ENCODE measurements at regions not wholly inside any gene's neighbourhood (a gene's known extent, or its start where the extent isn't known, plus 50 kb on each side); places are given as distances from the start of the nearest gene placed in this dataset.

DNA sequence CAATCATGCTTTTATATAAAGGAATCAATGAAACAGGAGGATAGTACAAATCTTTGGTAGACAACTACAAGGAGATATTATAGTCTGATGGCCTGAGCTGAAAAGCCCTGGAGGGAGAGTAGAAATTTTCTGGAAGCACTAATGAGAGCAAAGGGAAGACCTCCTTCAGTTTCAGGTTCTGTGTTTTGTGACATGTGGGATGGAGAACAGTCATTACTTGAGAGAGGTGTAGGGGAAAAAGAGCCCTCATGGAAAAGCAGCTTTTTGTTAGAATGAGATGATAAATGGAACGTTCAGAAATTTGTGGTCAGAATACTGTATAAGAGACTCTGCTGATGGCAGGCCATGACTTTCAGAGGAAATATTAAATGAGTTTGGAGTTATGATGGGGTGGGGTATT is 360.6 kb upstream of the MEF2C start:
- no CpG with 5 or more reads among the region's 1 CpG for WGBS, 2 donors (ENCODE audit: extremely low coverage in 2 of 2, insufficient read length in 2 of 2, insufficient replicate concordance in 1 of 2)
- H3K4ac ChIP-seq (ENCODE audit: low read length) = no peak overlapping the region

DNA sequence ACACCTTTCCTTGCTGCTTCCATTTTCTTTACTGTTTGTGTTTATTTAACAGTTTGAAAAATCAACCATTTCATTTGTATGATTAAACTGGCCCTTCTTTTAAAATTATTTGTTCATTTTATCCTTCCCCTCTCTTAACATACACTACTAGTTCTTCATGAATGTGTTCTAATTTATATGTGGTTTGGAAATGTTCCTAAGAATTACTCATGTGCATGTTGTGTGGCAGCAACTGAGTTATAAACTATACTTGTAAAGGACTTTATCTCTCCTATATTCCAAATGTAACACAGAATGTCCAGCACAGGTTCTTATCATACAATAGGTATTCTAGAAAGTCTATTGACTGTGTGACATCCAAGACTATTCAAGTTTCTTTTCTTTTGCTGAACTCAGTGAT is 358.2 kb upstream of the MEF2C start:
- Histone ChIP-seq H2AK5ac (ENCODE audit: low read depth, low read length) (no peak overlapping the region), H2BK5ac (ENCODE audit: low read length) (no peak overlapping the region), H3K9me3 (replicated peaks in 1 of 2; ENCODE audit: control insufficient read depth in 2 of 2, insufficient read depth in 1 of 2, low read depth in 1 of 2, low read length in 2 of 2) (no peaks in the 10 kb centered on the region), H3K18ac (ENCODE audit: low read length) (no peak overlapping the region), H3K23ac (ENCODE audit: low read depth, low read length, poor library complexity) (no peak overlapping the region), H3K4me2 (ENCODE audit: insufficient read depth, low read length, poor library complexity, severe bottlenecking) (no peak overlapping the region), H2AFZ (ENCODE audit: low read length) (no peak overlapping the region), H4K91ac (ENCODE audit: low read depth, low read length, poor library complexity) (no peak overlapping the region), H2BK120ac (ENCODE audit: low read depth, low read length) (no peak overlapping the region), H3K4ac (ENCODE audit: low read length) (no peak overlapping the region), H3K4me1 (ENCODE audit: control insufficient read depth in 2 of 2, insufficient read depth in 1 of 2, low read depth in 1 of 2, low read length in 2 of 2) (no peaks in the 10 kb centered on the region), H4K8ac (ENCODE audit: low read depth, low read length) (no peak overlapping the region), H2BK15ac (ENCODE audit: low read length) (no peak overlapping the region), H3K9ac (ENCODE audit: low read depth, low read length, poor library complexity) (no peak overlapping the region), H3K27me3 (ENCODE audit: control insufficient read depth in 3 of 3, insufficient read depth in 3 of 3, low read depth in 1 of 3, low read length in 3 of 3) (no peaks in the 10 kb centered on the region), H3K36me3 (replicated peaks in 1 of 2; ENCODE audit: control insufficient read depth in 2 of 2, insufficient read depth in 2 of 2, low read length in 2 of 2) (no peaks in the 10 kb centered on the region), H3K14ac (ENCODE audit: low read length) (no peak overlapping the region), H3K79me1 (ENCODE audit: low read depth, low read length) (no peaks in the 10 kb centered on the region), H2BK12ac (ENCODE audit: low read length) (no peak overlapping the region), H3K27ac (replicated peaks; ENCODE audit: low read length) (no peak overlapping the region), H3K4me3 (ENCODE audit: low read length in 2 of 2) (no peak overlapping the region)
- no peak for DNase-seq (ENCODE audit: low spot score)

More for the DNA sequence above, 360.6 kb upstream of the MEF2C start:
- no peak overlapping the region for H3K4me2 ChIP-seq (ENCODE audit: insufficient read depth, low read length, poor library complexity, severe bottlenecking)
- H4K91ac ChIP-seq (ENCODE audit: low read depth, low read length, poor library complexity) = no peak overlapping the region
- no peaks in the 10 kb centered on the region for H3K9me3 ChIP-seq (replicated peaks in 1 of 2; ENCODE audit: control insufficient read depth in 2 of 2, insufficient read depth in 1 of 2, low read depth in 1 of 2, low read length in 2 of 2)
- no peak overlapping the region for H2AK5ac ChIP-seq (ENCODE audit: low read depth, low read length)
- no peak for DNase-seq (ENCODE audit: low spot score)
- no peaks in the 10 kb centered on the region for H3K36me3 ChIP-seq (replicated peaks in 1 of 2; ENCODE audit: control insufficient read depth in 2 of 2, insufficient read depth in 2 of 2, low read length in 2 of 2)
- no peak overlapping the region for H2BK5ac ChIP-seq (ENCODE audit: low read length)
- H3K14ac ChIP-seq (ENCODE audit: low read length) = no peak overlapping the region
- H3K9ac ChIP-seq (ENCODE audit: low read depth, low read length, poor library complexity) = no peak overlapping the region
- no peak overlapping the region for H3K23ac ChIP-seq (ENCODE audit: low read depth, low read length, poor library complexity)
- no peaks in the 10 kb centered on the region for H3K27me3 ChIP-seq (ENCODE audit: control insufficient read depth in 3 of 3, insufficient read depth in 3 of 3, low read depth in 1 of 3, low read length in 3 of 3)
- no peaks in the 10 kb centered on the region for H3K4me1 ChIP-seq (ENCODE audit: control insufficient read depth in 2 of 2, insufficient read depth in 1 of 2, low read depth in 1 of 2, low read length in 2 of 2)
- no peak overlapping the region for H2BK15ac ChIP-seq (ENCODE audit: low read length)
- H3K4me3 ChIP-seq (ENCODE audit: low read length in 2 of 2) = no peak overlapping the region
- H2BK120ac ChIP-seq (ENCODE audit: low read depth, low read length) = no peak overlapping the region
- no peak overlapping the region for H2AFZ ChIP-seq (ENCODE audit: low read length)
- no peaks in the 10 kb centered on the region for H3K79me1 ChIP-seq (ENCODE audit: low read depth, low read length)
- H3K27ac ChIP-seq (replicated peaks; ENCODE audit: low read length) = no peak overlapping the region
- H2BK12ac ChIP-seq (ENCODE audit: low read length) = no peak overlapping the region
- H4K8ac ChIP-seq (ENCODE audit: low read depth, low read length) = no peak overlapping the region
- H3K18ac ChIP-seq (ENCODE audit: low read length) = no peak overlapping the region

DNA sequence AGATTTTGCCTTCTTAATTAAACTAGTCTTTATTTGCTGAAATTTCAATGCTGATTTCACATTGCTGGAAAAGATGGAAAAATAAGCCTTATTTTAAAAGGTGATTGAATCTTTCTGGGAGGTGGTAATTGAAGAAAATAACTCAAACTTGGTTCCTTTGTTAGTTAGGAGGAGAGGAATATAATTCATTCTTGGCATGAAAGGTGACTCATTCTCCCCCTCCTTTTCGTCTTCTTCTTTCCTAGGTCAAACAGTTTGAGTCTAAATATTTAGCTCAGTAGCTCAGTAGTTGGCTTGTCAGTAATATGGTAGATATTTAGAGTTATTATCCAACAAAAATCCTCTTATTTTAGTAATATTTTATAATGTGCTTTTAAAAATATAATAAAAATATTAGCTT is 353.9 kb upstream of the MEF2C start:
- Histone ChIP-seq H3K9me3 (replicated peaks in 1 of 2; ENCODE audit: control insufficient read depth in 2 of 2, insufficient read depth in 1 of 2, low read depth in 1 of 2, low read length in 2 of 2) (no peaks in the 10 kb centered on the region), H3K9ac (ENCODE audit: low read depth, low read length, poor library complexity) (no peak overlapping the region), H3K4me3 (ENCODE audit: low read length in 2 of 2) (no peak overlapping the region), H2AK5ac (ENCODE audit: low read depth, low read length) (no peak overlapping the region), H3K18ac (ENCODE audit: low read length) (no peak overlapping the region), H2BK12ac (ENCODE audit: low read length) (no peak overlapping the region), H3K27me3 (ENCODE audit: control insufficient read depth in 3 of 3, insufficient read depth in 3 of 3, low read depth in 1 of 3, low read length in 3 of 3) (no peaks in the 10 kb centered on the region), H3K14ac (ENCODE audit: low read length) (no peak overlapping the region), H3K4ac (ENCODE audit: low read length) (no peak overlapping the region), H4K8ac (ENCODE audit: low read depth, low read length) (no peak overlapping the region), H2BK15ac (ENCODE audit: low read length) (no peak overlapping the region), H3K36me3 (replicated peaks in 1 of 2; ENCODE audit: control insufficient read depth in 2 of 2, insufficient read depth in 2 of 2, low read length in 2 of 2) (no peaks in the 10 kb centered on the region), H3K4me2 (ENCODE audit: insufficient read depth, low read length, poor library complexity, severe bottlenecking) (no peak overlapping the region), H2BK5ac (ENCODE audit: low read length) (no peak overlapping the region), H2BK120ac (ENCODE audit: low read depth, low read length) (no peak overlapping the region), H3K27ac (replicated peaks; ENCODE audit: low read length) (no peak overlapping the region), H4K91ac (ENCODE audit: low read depth, low read length, poor library complexity) (no peak overlapping the region), H3K79me1 (ENCODE audit: low read depth, low read length) (no peaks in the 10 kb centered on the region), H3K4me1 (ENCODE audit: control insufficient read depth in 2 of 2, insufficient read depth in 1 of 2, low read depth in 1 of 2, low read length in 2 of 2) (no peaks in the 10 kb centered on the region), H3K23ac (ENCODE audit: low read depth, low read length, poor library complexity) (no peak overlapping the region), H2AFZ (ENCODE audit: low read length) (no peak overlapping the region)
- WGBS, 2 donors (ENCODE audit: extremely low coverage in 2 of 2, insufficient read length in 2 of 2, insufficient replicate concordance in 1 of 2) = no CpG with 5 or more reads among the region's 1 CpG
- no peak for DNase-seq (ENCODE audit: low spot score)

DNA sequence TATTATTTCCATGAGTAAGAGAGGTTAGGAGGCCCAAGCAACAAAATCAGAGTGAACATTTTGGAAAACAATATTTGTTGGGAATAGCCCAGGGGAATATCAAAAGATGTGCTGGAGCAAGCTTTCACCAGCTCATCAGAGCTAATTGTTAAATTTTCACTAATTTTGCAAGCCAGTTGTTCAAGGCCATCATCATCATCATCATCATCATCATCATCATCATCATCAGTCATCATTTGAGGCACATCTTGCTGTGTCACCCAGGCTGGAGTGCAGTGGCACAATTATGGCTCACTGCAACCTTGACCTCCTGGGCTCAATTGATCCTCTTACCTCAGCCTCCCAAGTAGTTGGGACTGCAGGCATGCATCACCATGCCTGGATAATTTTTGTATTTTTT is 350.5 kb upstream of the MEF2C start:
- Histone ChIP-seq H2BK120ac (ENCODE audit: low read depth, low read length) (no peak overlapping the region), H2AFZ (ENCODE audit: low read length) (no peak overlapping the region), H3K79me1 (ENCODE audit: low read depth, low read length) (no peaks in the 10 kb centered on the region), H4K8ac (ENCODE audit: low read depth, low read length) (no peak overlapping the region), H4K91ac (ENCODE audit: low read depth, low read length, poor library complexity) (no peak overlapping the region), H3K4me3 (ENCODE audit: low read length in 2 of 2) (no peak overlapping the region), H3K4me1 (ENCODE audit: control insufficient read depth in 2 of 2, insufficient read depth in 1 of 2, low read depth in 1 of 2, low read length in 2 of 2) (no peaks in the 10 kb centered on the region), H3K4ac (ENCODE audit: low read length) (no peak overlapping the region), H3K9me3 (replicated peaks in 1 of 2; ENCODE audit: control insufficient read depth in 2 of 2, insufficient read depth in 1 of 2, low read depth in 1 of 2, low read length in 2 of 2) (no peaks in the 10 kb centered on the region), H3K27ac (replicated peaks; ENCODE audit: low read length) (no peak overlapping the region), H3K18ac (ENCODE audit: low read length) (no peak overlapping the region), H3K4me2 (ENCODE audit: insufficient read depth, low read length, poor library complexity, severe bottlenecking) (no peak overlapping the region), H3K23ac (ENCODE audit: low read depth, low read length, poor library complexity) (no peak overlapping the region), H2BK15ac (ENCODE audit: low read length) (no peak overlapping the region), H3K9ac (ENCODE audit: low read depth, low read length, poor library complexity) (no peak overlapping the region), H2BK5ac (ENCODE audit: low read length) (no peak overlapping the region), H3K27me3 (ENCODE audit: control insufficient read depth in 3 of 3, insufficient read depth in 3 of 3, low read depth in 1 of 3, low read length in 3 of 3) (no peaks in the 10 kb centered on the region), H2BK12ac (ENCODE audit: low read length) (no peak overlapping the region), H3K14ac (ENCODE audit: low read length) (no peak overlapping the region), H3K36me3 (replicated peaks in 1 of 2; ENCODE audit: control insufficient read depth in 2 of 2, insufficient read depth in 2 of 2, low read length in 2 of 2) (no peaks in the 10 kb centered on the region), H2AK5ac (ENCODE audit: low read depth, low read length) (no peak overlapping the region)
- DNase-seq (ENCODE audit: low spot score) = no peak

Data from neuronal stem cell (in vitro differentiated cells).